ENCODE measurements at regions not wholly inside any gene's neighbourhood (a gene's known extent, or its start where the extent isn't known, plus 50 kb on each side); places are given as distances from the start of the nearest gene placed in this dataset.
"Not testable (repeated sequence)": the region's sequence is repeated elsewhere in the genome, so short reads cannot be mapped to it uniquely, and the experiment has no call there.

DNA sequence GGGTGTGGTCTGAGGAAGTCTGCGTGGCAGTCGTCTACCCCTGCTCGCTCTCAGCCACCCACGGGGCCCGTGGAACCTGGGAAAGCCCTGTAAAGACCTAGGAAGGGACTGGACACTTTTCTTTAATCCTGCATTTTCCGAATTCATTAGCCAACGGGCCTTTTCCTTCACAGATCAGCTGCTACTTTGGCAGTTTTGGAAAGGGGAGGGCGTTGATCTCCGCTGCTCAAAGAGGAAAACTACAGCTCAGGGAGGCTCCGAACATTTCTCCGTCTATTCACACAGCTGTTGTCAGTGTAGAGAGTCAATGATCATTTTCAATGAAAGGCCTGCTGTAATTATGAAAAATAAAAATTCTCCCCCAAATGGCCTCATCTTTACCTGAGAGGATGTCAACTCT, 450.1 kb upstream of the MKI67 start:
- TF ChIP-seq, protein P1, sequence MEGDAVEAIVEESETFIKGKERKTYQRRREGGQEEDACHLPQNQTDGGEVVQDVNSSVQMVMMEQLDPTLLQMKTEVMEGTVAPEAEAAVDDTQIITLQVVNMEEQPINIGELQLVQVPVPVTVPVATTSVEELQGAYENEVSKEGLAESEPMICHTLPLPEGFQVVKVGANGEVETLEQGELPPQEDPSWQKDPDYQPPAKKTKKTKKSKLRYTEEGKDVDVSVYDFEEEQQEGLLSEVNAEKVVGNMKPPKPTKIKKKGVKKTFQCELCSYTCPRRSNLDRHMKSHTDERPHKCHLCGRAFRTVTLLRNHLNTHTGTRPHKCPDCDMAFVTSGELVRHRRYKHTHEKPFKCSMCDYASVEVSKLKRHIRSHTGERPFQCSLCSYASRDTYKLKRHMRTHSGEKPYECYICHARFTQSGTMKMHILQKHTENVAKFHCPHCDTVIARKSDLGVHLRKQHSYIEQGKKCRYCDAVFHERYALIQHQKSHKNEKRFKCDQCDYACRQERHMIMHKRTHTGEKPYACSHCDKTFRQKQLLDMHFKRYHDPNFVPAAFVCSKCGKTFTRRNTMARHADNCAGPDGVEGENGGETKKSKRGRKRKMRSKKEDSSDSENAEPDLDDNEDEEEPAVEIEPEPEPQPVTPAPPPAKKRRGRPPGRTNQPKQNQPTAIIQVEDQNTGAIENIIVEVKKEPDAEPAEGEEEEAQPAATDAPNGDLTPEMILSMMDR (conservative IDR thresholded peaks at IDR 0.05; ENCODE audit: low read depth, low read length), result no peak
- DNase-seq (ENCODE audit: low read depth), result no peak
- no peak overlapping the region for H3K4me3 ChIP-seq (ENCODE audit: low read length)

GRCh38 chr10:128576943-128577670, 450.9 kb upstream of the MKI67 start:
- TF ChIP-seq, protein P1 (conservative IDR thresholded peaks at IDR 0.05; ENCODE audit: low read depth, low read length), result no peak
- DNase-seq (ENCODE audit: low read depth), result no peak
- H3K4me3 ChIP-seq (ENCODE audit: low read length), result no peak overlapping the region

GRCh38 chr10:128577958-128578750, 451.9 kb upstream of the MKI67 start:
- TF ChIP-seq, protein P1 (conservative IDR thresholded peaks at IDR 0.05; ENCODE audit: low read depth, low read length), result no peak
- no peak overlapping the region for H3K4me3 ChIP-seq (ENCODE audit: low read length)
- no peak for DNase-seq (ENCODE audit: low read depth)

- TF ChIP-seq, protein P1 (conservative IDR thresholded peaks at IDR 0.05; ENCODE audit: low read depth, low read length), result no peak
- no peak for DNase-seq (ENCODE audit: low read depth)
- H3K4me3 ChIP-seq (ENCODE audit: low read length), result no peak overlapping the region
These were observed 452.5 kb upstream of the MKI67 start for GRCh38 chr10:128578766-128579165.

GRCh38 chr10:128579280-128579865, 453.1 kb upstream of the MKI67 start:
- TF ChIP-seq, protein P1 (conservative IDR thresholded peaks at IDR 0.05; ENCODE audit: low read depth, low read length), result no peak
- no peak for DNase-seq (ENCODE audit: low read depth)
- H3K4me3 ChIP-seq (ENCODE audit: low read length), result no peak overlapping the region

DNA sequence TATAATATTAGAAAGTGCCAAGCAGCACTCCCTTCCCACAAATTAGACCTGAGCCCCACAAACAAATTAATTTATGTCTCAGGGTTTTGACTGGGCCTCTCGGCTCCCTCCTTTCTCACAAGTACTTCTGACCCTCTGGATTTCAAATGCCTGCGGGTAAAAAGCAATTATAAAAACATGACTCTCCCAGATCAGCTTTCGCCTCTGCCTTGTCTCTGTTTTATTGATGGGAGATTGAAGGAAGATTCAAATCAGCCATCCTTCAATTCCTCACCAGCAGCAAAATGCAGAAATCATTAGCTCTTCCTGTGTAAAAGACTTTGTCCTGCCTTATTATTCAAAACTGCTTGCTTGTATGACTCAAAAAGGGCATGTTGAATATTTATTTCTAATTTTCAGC, 453.7 kb upstream of the MKI67 start:
- TF ChIP-seq, protein P1 (conservative IDR thresholded peaks at IDR 0.05; ENCODE audit: low read depth, low read length), result no peak

GRCh38 chr10:128583125-128583524, 456.9 kb upstream of the MKI67 start:
- not testable (repeated sequence) for DNase-seq (ENCODE audit: low read depth); H3K4me3 ChIP-seq (ENCODE audit: low read length)

More for the DNA sequence above, 453.7 kb upstream of the MKI67 start:
- no peak for DNase-seq (ENCODE audit: low read depth)
- H3K4me3 ChIP-seq (ENCODE audit: low read length), result no peak overlapping the region

DNA sequence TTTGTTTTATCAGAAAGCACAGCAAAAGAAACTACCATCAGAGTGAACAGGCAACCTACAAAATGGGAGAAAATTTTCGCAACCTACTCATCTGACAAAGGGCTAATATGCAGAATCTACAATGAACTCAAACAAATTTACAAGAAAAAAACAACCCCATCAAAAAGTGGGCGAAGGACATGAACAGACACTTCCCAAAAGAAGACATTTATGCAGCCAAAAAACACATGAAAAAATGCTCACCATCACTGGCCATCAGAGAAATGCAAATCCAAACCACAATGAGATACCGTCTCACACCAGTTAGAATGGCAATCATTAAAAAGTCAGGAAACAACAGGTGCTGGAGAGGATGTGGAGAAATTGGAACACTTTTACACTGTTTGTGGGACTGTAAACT, 460.4 kb upstream of the MKI67 start:
- DNase-seq (ENCODE audit: low read depth); H3K4me3 ChIP-seq (ENCODE audit: low read length): not testable (repeated sequence)
